MM.1S (cell line): ENCODE measurements at regions not wholly inside any gene's neighbourhood (a gene's known extent, or its start where the extent isn't known, plus 50 kb on each side); places are given as distances from the start of the nearest gene placed in this dataset.

Experiments used
- DNase-seq: peaks from one replicate; pipeline ENCODE4 v3.0.0-alpha.2; 2015
- H2AFZ ChIP-seq: fragments of 300-600 bp; sonication (generic); 2 replicates; pipeline ENCODE4 v1.6.0; 2016; ENCODE audit warnings: antibody characterized with exemption, low read length
- H3F3A ChIP-seq: fragments of 300-600 bp; sonication (generic); 2 replicates; pipeline ENCODE4 v1.6.1; 2016; ENCODE audit warnings: mild to moderate bottlenecking, antibody characterized with exemption, low read length, moderate library complexity, mixed read lengths; ENCODE audit not compliant: insufficient read depth
- H3K27ac ChIP-seq: fragments of 300-600 bp; sonication (generic); 2 replicates; pipeline ENCODE4 v1.5.1; 2016; ENCODE audit warnings: mild to moderate bottlenecking, low read length
- H3K27me3 ChIP-seq: fragments of 300-600 bp; sonication (generic); replicated peaks from 2 replicates; pipeline ENCODE4 v1.6.0; 2016; ENCODE audit warnings: low read length; ENCODE audit not compliant: insufficient read depth
- H3K36me3 ChIP-seq: fragments of 300-600 bp; sonication (generic); replicated peaks from 2 replicates; pipeline ENCODE4 v1.6.1; 2016; ENCODE audit warnings: mild to moderate bottlenecking, low read length, mixed read lengths; ENCODE audit not compliant: insufficient read depth
- H3K4me1 ChIP-seq: fragments of 300-600 bp; sonication (generic); 2 replicates; pipeline ENCODE4 v1.6.1; 2016; ENCODE audit warnings: low read length, mixed read lengths
- H3K4me2 ChIP-seq: fragments of 300-600 bp; sonication (generic); 2 replicates; pipeline ENCODE4 v1.6.0; 2016; ENCODE audit warnings: low read depth, low read length
- H3K4me3 ChIP-seq: fragments of 300-600 bp; sonication (generic); 2 replicates; pipeline ENCODE4 v1.5.1; 2016; ENCODE audit warnings: low read length, mixed read lengths
- H3K79me2 ChIP-seq: fragments of 300-600 bp; sonication (generic); 2 replicates; pipeline ENCODE4 v1.6.1; 2016; ENCODE audit warnings: mixed run types, low read length, mixed read lengths
- H3K9ac ChIP-seq: fragments of 300-600 bp; sonication (generic); 2 replicates; pipeline ENCODE4 v1.6.1; 2016; ENCODE audit warnings: low read length, mixed read lengths
- H3K9me2 ChIP-seq: fragments of 300-600 bp; sonication (generic); replicated peaks from 2 replicates; pipeline ENCODE4 v1.6.1; 2016; ENCODE audit warnings: mild to moderate bottlenecking, low read length, mixed read lengths; ENCODE audit not compliant: insufficient read depth
- H3K9me3 ChIP-seq: fragments of 300-600 bp; sonication (generic); replicated peaks from 2 replicates; pipeline ENCODE4 v1.6.1; 2016; ENCODE audit warnings: mild to moderate bottlenecking, low read length, mixed read lengths; ENCODE audit not compliant: insufficient read depth
- H4K20me1 ChIP-seq: fragments of 300-600 bp; sonication (generic); 2 replicates; pipeline ENCODE4 v1.6.1; 2016; ENCODE audit warnings: mild to moderate bottlenecking, low read length, moderate library complexity, mixed read lengths; ENCODE audit not compliant: insufficient read depth
- EZH2 ChIP-seq: fragments of 300-600 bp; sonication (generic); optimal IDR thresholded peaks from 2 replicates; pipeline ENCODE3; 2017; ENCODE audit warnings: low read depth, mild to moderate bottlenecking, antibody characterized with exemption, low read length, mixed read lengths
- EZH2phosphoT487 ChIP-seq: fragments of 300-600 bp; sonication (generic); IDR thresholded peaks from 2 replicates; pipeline ENCODE4 v1.6.1; 2018; ENCODE audit warnings: antibody characterized with exemption, low read length
- TF ChIP-seq, protein P1 (sequence below): fragments of 300-600 bp; sonication (generic); IDR thresholded peaks from 2 replicates; pipeline ENCODE4 v1.5.1; 2016; ENCODE audit warnings: antibody characterized with exemption, low read length, mixed read lengths

DNA sequence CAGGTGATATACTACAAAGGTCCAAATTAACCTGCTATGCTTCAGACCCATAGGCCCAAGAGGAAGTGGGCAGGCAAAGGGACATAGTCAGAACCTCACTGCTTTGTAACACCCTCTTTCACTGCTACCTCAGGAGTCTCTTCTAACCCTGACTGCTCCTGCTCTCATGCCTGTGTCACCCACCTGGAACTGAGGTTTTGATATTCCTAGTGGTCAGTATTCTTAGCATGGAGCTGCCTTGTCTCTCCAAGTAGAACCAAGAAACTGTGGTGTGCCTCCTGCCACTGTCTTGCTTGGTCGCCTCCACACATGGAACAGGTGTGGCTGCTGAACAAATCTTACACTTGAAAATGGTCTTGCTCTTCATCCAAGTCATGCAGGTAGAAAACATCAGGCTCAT is 677.5 kb downstream of the XPNPEP1 start:
- H3K4me1 ChIP-seq: no peaks in the 10 kb centered on the region
- no peak overlapping the region for H3K27ac ChIP-seq
- H3K4me2 ChIP-seq: no peak overlapping the region
- TF ChIP-seq EZH2 (no peak), EZH2phosphoT487 (no peak)
- TF ChIP-seq, protein P1, sequence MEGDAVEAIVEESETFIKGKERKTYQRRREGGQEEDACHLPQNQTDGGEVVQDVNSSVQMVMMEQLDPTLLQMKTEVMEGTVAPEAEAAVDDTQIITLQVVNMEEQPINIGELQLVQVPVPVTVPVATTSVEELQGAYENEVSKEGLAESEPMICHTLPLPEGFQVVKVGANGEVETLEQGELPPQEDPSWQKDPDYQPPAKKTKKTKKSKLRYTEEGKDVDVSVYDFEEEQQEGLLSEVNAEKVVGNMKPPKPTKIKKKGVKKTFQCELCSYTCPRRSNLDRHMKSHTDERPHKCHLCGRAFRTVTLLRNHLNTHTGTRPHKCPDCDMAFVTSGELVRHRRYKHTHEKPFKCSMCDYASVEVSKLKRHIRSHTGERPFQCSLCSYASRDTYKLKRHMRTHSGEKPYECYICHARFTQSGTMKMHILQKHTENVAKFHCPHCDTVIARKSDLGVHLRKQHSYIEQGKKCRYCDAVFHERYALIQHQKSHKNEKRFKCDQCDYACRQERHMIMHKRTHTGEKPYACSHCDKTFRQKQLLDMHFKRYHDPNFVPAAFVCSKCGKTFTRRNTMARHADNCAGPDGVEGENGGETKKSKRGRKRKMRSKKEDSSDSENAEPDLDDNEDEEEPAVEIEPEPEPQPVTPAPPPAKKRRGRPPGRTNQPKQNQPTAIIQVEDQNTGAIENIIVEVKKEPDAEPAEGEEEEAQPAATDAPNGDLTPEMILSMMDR: no peak
- H3K79me2 ChIP-seq: no peaks in the 10 kb centered on the region
- no peaks in the 10 kb centered on the region for H3K9me2 ChIP-seq
- no peak overlapping the region for H2AFZ ChIP-seq
- no peaks in the 10 kb centered on the region for H3K27me3 ChIP-seq
- no peaks in the 10 kb centered on the region for H3K9me3 ChIP-seq
- no peaks in the 10 kb centered on the region for H4K20me1 ChIP-seq
- H3K4me3 ChIP-seq: no peak overlapping the region
- H3F3A ChIP-seq: no peaks in the 10 kb centered on the region
- H3K36me3 ChIP-seq: no peaks in the 10 kb centered on the region
- H3K9ac ChIP-seq: no peak overlapping the region
- no peak for DNase-seq

DNA sequence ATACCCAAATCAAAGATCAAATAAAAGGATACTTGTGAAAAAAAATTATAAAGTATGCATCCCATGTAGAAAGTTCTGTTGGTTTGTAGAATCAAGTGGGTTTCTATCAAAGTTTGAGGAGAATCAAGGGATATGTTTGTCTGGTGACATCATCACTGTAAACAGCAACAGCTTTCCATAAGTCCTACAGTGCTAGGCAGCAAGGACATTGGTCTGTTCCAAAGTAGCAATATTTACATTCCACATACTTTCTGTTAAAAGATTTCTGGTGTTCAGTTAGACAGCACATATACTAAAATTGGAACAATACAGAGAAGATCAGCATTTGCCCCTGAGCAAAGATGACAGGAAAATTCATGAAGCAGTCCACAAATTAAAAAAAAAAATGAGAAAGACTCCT is 683.9 kb downstream of the XPNPEP1 start:
- Histone ChIP-seq H3K9ac (no peak overlapping the region), H3K27ac (no peak overlapping the region), H3K4me2 (no peak overlapping the region), H3K79me2 (no peaks in the 10 kb centered on the region), H3K27me3 (no peaks in the 10 kb centered on the region), H4K20me1 (no peaks in the 10 kb centered on the region), H3K4me3 (no peak overlapping the region), H3K4me1 (no peaks in the 10 kb centered on the region), H3K9me2 (no peaks in the 10 kb centered on the region), H2AFZ (no peak overlapping the region), H3K9me3 (no peaks in the 10 kb centered on the region), H3F3A (no peaks in the 10 kb centered on the region), H3K36me3 (no peaks in the 10 kb centered on the region)
- no peak for DNase-seq
- TF ChIP-seq, protein P1: no peak
- no peak for TF ChIP-seq EZH2phosphoT487
- TF ChIP-seq EZH2: no peak

DNA sequence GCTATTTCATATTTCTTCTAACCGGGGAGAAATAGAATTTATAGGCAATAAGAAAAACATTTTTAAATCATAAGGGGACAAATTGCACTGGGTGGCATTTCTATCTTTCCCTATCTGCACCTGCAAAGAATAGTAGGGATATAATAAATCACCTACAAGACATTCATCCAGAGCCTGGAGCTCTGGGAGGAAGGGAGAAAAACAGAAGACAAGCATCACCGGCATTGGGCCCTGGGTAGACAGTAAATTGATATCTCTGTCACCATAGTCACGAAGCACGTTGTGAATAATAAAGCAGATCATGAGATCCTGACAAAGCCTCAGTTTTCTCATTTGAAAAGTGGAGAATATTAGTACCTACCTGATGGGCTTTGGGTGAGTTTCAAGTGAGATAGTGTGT is 685.6 kb downstream of the XPNPEP1 start:
- Histone ChIP-seq H3K9me2 (no peaks in the 10 kb centered on the region), H4K20me1 (no peaks in the 10 kb centered on the region), H3K79me2 (no peaks in the 10 kb centered on the region), H3K27me3 (no peaks in the 10 kb centered on the region), H3F3A (no peaks in the 10 kb centered on the region), H3K9me3 (no peaks in the 10 kb centered on the region), H3K36me3 (no peaks in the 10 kb centered on the region), H3K4me1 (no peaks in the 10 kb centered on the region), H3K4me3 (no peak overlapping the region), H3K4me2 (no peak overlapping the region), H3K27ac (no peak overlapping the region), H2AFZ (no peak overlapping the region), H3K9ac (no peak overlapping the region)
- DNase-seq: no peak
- TF ChIP-seq EZH2 (no peak), EZH2phosphoT487 (no peak)
- TF ChIP-seq, protein P1: no peak
